ENCODE measurements at regions not wholly inside any gene's neighbourhood (a gene's known extent, or its start where the extent isn't known, plus 50 kb on each side); places are given as distances from the start of the nearest gene placed in this dataset.
A peak's percentile ranks its signal among the peaks of the same experiment; 100 is the strongest.

- TF ChIP-seq REST (IDR thresholded peaks at IDR 0.05; ENCODE audit: borderline replicate concordance in 1 of 2, low read depth in 1 of 2, low read length in 2 of 2), result peak in 1 of 2 experiments; percentile 73; a peak in 1 of 4 replicates
- no peak for TF ChIP-seq ZBTB3 (CRISPR knock-in tag; IDR thresholded peaks at IDR 0.05; ENCODE audit: borderline replicate concordance, low read depth)
- 0 out of 2 replicates have a peak, but pooled peaks have one; percentile 10 for TF ChIP-seq RAD21 (CRISPR knock-in tag; IDR thresholded peaks at IDR 0.05)
- peak; percentile 85 for TF ChIP-seq KDM6A (CRISPR knock-in tag; IDR thresholded peaks at IDR 0.05; ENCODE audit: low read depth)
- no peak for TF ChIP-seq ATM (IDR thresholded peaks at IDR 0.05; ENCODE audit: borderline replicate concordance)
- TF ChIP-seq TAF1 (CRISPR knock-in tag; IDR thresholded peaks at IDR 0.05), result no peak
- TF ChIP-seq FOSL1 (CRISPR knock-in tag; IDR thresholded peaks at IDR 0.05; ENCODE audit: borderline replicate concordance), result peak; percentile 34; the same call in 1 of the 2 replicates
- peak; percentile 72; the same call in 1 of the 2 replicates for TF ChIP-seq PATZ1 (CRISPR knock-in tag; IDR thresholded peaks at IDR 0.05)
- TF ChIP-seq GABPA (IDR thresholded peaks at IDR 0.05; ENCODE audit: low read depth, low read length), result no peak
- no peak for TF ChIP-seq GABPA (CRISPR knock-in tag; IDR thresholded peaks at IDR 0.05; ENCODE audit: low read depth)
- peak; percentile 33; the same call in 1 of the 2 replicates for TF ChIP-seq ZFX (CRISPR knock-in tag; IDR thresholded peaks at IDR 0.05; ENCODE audit: low read depth)
- no peak for TF ChIP-seq SOX6 (IDR thresholded peaks at IDR 0.05)
- TF ChIP-seq SOX6 (CRISPR knock-in tag; IDR thresholded peaks at IDR 0.05), result peak; percentile 99
- peak; percentile 76 for TF ChIP-seq SAP130 (CRISPR knock-in tag; IDR thresholded peaks at IDR 0.05; ENCODE audit: low read depth)
- no peak for TF ChIP-seq PHB2 (IDR thresholded peaks at IDR 0.05; ENCODE audit: partially characterized antibody)
- TF ChIP-seq YY1 (IDR thresholded peaks at IDR 0.05; ENCODE audit: insufficient read depth, insufficient replicate concordance, low read depth, low read length), result no peak
Observed at GRCh38 chr5:124661317-124662141, 84.9 kb downstream of the ZNF608 start (continued).
